ENCODE measurements at regions not wholly inside any gene's neighbourhood (a gene's known extent, or its start where the extent isn't known, plus 50 kb on each side); places are given as distances from the start of the nearest gene placed in this dataset.

DNA sequence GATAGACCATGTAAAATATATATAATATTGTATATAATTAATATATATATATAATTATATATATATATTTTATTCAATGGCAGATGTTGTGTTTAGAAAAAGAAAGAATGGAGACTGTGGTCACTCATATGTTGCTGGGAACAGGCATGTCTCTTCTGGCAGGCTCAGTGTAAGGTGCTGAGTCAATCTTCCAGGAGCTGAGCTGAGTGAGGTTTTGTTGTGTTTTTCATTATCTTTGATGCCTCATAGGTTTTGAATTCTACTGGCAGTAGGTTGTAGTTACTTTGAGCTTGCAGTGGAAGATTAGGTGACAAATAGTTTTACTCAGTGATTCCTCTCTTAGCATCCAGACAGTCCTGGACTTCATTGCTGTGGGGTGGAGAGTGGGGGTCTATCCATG, 561.3 kb downstream of the IRX1 start:
- H3K4me1 ChIP-seq (ENCODE audit: insufficient read depth, low read length) = no peaks in the 10 kb centered on the region
- H3K36me3 Mint-ChIP-seq (ENCODE audit: low read depth, unreplicated experiment) = no peaks in the 10 kb centered on the region
- H3K4me1 Mint-ChIP-seq (ENCODE audit: low read depth, unreplicated experiment) = peaks cover 23% of the 10 kb centered on the region
- H3K4me3 Mint-ChIP-seq (ENCODE audit: unreplicated experiment) = no peak overlapping the region
- H2AFZ ChIP-seq (ENCODE audit: low read depth, low read length) = no peak overlapping the region
- no peak overlapping the region for H3K27ac Mint-ChIP-seq (ENCODE audit: unreplicated experiment)
- H3K9ac ChIP-seq (ENCODE audit: low read length) = no peak overlapping the region
- H3K27ac ChIP-seq (ENCODE audit: low read depth, low read length) = no peak overlapping the region
- DNase-seq (ENCODE audit: low read depth) (no peak), FAIRE-seq (no peak)
- TF ChIP-seq CTCF (IDR thresholded peaks at IDR 0.05; ENCODE audit: insufficient read depth, low read depth, low read length) (no peak), EZH2 (IDR thresholded peaks at IDR 0.05; ENCODE audit: insufficient read depth, low read length) (no peak)
- H3K4me2 ChIP-seq (ENCODE audit: low read length) = no peak overlapping the region
- no peaks in the 10 kb centered on the region for H3K9me3 Mint-ChIP-seq (ENCODE audit: unreplicated experiment)
- no peaks in the 10 kb centered on the region for H3K36me3 ChIP-seq (ENCODE audit: insufficient read depth, low read length)
- H3K27me3 ChIP-seq (ENCODE audit: insufficient read depth, low read length) = no peaks in the 10 kb centered on the region
- peaks cover 2% of the 10 kb centered on the region for H3K27me3 Mint-ChIP-seq (ENCODE audit: low read depth, unreplicated experiment)
- H3K79me2 ChIP-seq (ENCODE audit: insufficient read depth, low read length) = no peaks in the 10 kb centered on the region
- no peaks in the 10 kb centered on the region for H4K20me1 ChIP-seq (ENCODE audit: insufficient read depth, low read length)
- H3K9me3 ChIP-seq (ENCODE audit: insufficient read depth, low read depth, low read length) = no peaks in the 10 kb centered on the region
- no peak overlapping the region for H3K4me3 ChIP-seq (ENCODE audit: insufficient read depth, low read depth, low read length)

DNA sequence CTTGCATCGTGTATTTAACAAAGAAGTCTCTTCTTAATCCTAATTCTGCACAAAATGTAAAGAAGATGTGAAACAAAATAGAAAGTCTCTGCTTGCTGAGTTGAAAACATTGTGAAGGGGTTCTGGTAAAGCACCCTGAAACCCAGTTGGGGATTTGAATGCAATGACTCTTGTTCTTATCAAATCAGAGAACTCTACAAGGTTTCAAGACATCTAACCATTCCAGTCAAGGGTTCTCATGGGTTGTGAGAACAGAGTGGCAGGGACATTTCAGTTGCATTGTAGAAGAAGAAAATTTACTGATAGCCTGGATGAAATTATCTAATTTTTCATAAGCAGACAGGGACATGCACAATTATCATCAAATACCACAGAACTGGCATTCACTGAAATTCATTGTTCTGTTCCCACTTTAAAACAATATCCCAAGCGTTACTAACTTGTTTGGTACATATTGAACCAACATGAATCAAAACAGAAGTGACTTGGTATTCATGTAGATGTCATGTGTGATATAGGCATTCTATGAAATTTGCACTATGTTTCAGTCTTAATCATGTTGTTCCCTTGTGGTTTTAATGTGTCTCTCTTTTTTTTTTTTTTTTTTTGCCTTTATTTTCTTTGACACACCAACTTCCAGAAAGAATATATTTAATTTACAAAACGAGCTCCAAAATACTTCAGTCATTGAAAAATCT, 563.3 kb downstream of the IRX1 start:
- Mint-ChIP-seq H3K27ac (ENCODE audit: unreplicated experiment) (no peak overlapping the region), H3K27me3 (ENCODE audit: low read depth, unreplicated experiment) (peaks cover 5% of the 10 kb centered on the region), H3K4me1 (ENCODE audit: low read depth, unreplicated experiment) (peaks cover 23% of the 10 kb centered on the region), H3K9me3 (ENCODE audit: unreplicated experiment) (no peaks in the 10 kb centered on the region), H3K4me3 (ENCODE audit: unreplicated experiment) (no peak overlapping the region), H3K36me3 (ENCODE audit: low read depth, unreplicated experiment) (no peaks in the 10 kb centered on the region)
- H3K27me3 ChIP-seq (ENCODE audit: insufficient read depth, low read length) = no peaks in the 10 kb centered on the region
- no peaks in the 10 kb centered on the region for H3K9me3 ChIP-seq (ENCODE audit: insufficient read depth, low read depth, low read length)
- FAIRE-seq (no peak), DNase-seq (ENCODE audit: low read depth) (no peak)
- TF ChIP-seq EZH2 (IDR thresholded peaks at IDR 0.05; ENCODE audit: insufficient read depth, low read length) (no peak), CTCF (IDR thresholded peaks at IDR 0.05; ENCODE audit: insufficient read depth, low read depth, low read length) (no peak)
- H3K36me3 ChIP-seq (ENCODE audit: insufficient read depth, low read length) = no peaks in the 10 kb centered on the region
- no peak overlapping the region for H3K4me2 ChIP-seq (ENCODE audit: low read length)
- no peak overlapping the region for H3K4me3 ChIP-seq (ENCODE audit: insufficient read depth, low read depth, low read length)
- H3K4me1 ChIP-seq (ENCODE audit: insufficient read depth, low read length) = no peaks in the 10 kb centered on the region
- H2AFZ ChIP-seq (ENCODE audit: low read depth, low read length) = no peak overlapping the region
- no peaks in the 10 kb centered on the region for H3K79me2 ChIP-seq (ENCODE audit: insufficient read depth, low read length)
- H4K20me1 ChIP-seq (ENCODE audit: insufficient read depth, low read length) = no peaks in the 10 kb centered on the region
- no peak overlapping the region for H3K27ac ChIP-seq (ENCODE audit: low read depth, low read length)
- H3K9ac ChIP-seq (ENCODE audit: low read length) = no peak overlapping the region

- peaks cover 5% of the 10 kb centered on the region for H3K27me3 Mint-ChIP-seq (ENCODE audit: low read depth, unreplicated experiment)
- Histone ChIP-seq H3K79me2 (ENCODE audit: insufficient read depth, low read length) (no peaks in the 10 kb centered on the region), H2AFZ (ENCODE audit: low read depth, low read length) (no peak overlapping the region), H3K9me3 (ENCODE audit: insufficient read depth, low read depth, low read length) (no peaks in the 10 kb centered on the region), H3K9ac (ENCODE audit: low read length) (no peak overlapping the region), H3K27me3 (ENCODE audit: insufficient read depth, low read length) (no peaks in the 10 kb centered on the region), H3K4me3 (ENCODE audit: insufficient read depth, low read depth, low read length) (no peak overlapping the region), H4K20me1 (ENCODE audit: insufficient read depth, low read length) (no peaks in the 10 kb centered on the region), H3K4me2 (ENCODE audit: low read length) (no peak overlapping the region), H3K4me1 (ENCODE audit: insufficient read depth, low read length) (no peaks in the 10 kb centered on the region), H3K36me3 (ENCODE audit: insufficient read depth, low read length) (no peaks in the 10 kb centered on the region), H3K27ac (ENCODE audit: low read depth, low read length) (no peak overlapping the region)
- no peak for FAIRE-seq
- peaks cover 23% of the 10 kb centered on the region for H3K4me1 Mint-ChIP-seq (ENCODE audit: low read depth, unreplicated experiment)
- TF ChIP-seq CTCF (IDR thresholded peaks at IDR 0.05; ENCODE audit: insufficient read depth, low read depth, low read length) = no peak
- peak overlapping the region; percentile 62 for H3K27ac Mint-ChIP-seq (ENCODE audit: unreplicated experiment)
- no peaks in the 10 kb centered on the region for H3K36me3 Mint-ChIP-seq (ENCODE audit: low read depth, unreplicated experiment)
- H3K4me3 Mint-ChIP-seq (ENCODE audit: unreplicated experiment) = no peak overlapping the region
- no peaks in the 10 kb centered on the region for H3K9me3 Mint-ChIP-seq (ENCODE audit: unreplicated experiment)
- no peak for DNase-seq (ENCODE audit: low read depth)
These were observed 564.0 kb downstream of the IRX1 start for GRCh38 chr5:4159681-4160080.
